ENCODE measurements at regions not wholly inside any gene's neighbourhood (a gene's known extent, or its start where the extent isn't known, plus 50 kb on each side); places are given as distances from the start of the nearest gene placed in this dataset.

DNA sequence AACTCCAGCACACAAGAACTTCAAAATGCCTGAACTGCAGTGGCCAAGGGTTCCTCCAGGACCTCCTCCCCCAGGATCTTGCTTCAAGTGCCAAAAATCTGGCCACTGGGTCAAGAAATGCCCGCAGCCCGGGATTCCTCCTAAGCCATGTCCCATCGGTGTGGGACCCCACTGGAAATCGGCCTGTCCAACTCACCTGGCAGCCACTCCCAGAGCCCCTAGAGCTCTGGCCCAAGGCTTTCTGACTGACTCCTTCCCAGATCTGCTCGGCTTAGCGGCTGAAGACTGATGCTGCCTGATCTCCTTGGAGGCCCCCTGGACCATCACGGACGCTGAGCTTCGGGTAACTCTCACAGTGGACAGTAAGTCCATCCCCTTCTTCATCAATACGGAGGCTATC lies 306.4 kb downstream of the RBM43 start:
- TF ChIP-seq JUND (IDR thresholded peaks at IDR 0.05) (no peak), YY1 (IDR thresholded peaks at IDR 0.05) (no peak), RAD21 (IDR thresholded peaks at IDR 0.05) (no peak), HNF4G (IDR thresholded peaks at IDR 0.05) (no peak), SP1 (IDR thresholded peaks at IDR 0.05) (no peak), EGR1 (IDR thresholded peaks at IDR 0.05; ENCODE audit: low read depth in 2 of 2) (no peak), TAF1 (conservative IDR thresholded peaks at IDR 0.05) (no peak), FOXA1 (IDR thresholded peaks at IDR 0.05) (no peak)
- TF ChIP-seq, protein P1, sequence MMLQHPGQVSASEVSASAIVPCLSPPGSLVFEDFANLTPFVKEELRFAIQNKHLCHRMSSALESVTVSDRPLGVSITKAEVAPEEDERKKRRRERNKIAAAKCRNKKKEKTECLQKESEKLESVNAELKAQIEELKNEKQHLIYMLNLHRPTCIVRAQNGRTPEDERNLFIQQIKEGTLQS (IDR thresholded peaks at IDR 0.05): no peak
- TF ChIP-seq, protein P2, sequence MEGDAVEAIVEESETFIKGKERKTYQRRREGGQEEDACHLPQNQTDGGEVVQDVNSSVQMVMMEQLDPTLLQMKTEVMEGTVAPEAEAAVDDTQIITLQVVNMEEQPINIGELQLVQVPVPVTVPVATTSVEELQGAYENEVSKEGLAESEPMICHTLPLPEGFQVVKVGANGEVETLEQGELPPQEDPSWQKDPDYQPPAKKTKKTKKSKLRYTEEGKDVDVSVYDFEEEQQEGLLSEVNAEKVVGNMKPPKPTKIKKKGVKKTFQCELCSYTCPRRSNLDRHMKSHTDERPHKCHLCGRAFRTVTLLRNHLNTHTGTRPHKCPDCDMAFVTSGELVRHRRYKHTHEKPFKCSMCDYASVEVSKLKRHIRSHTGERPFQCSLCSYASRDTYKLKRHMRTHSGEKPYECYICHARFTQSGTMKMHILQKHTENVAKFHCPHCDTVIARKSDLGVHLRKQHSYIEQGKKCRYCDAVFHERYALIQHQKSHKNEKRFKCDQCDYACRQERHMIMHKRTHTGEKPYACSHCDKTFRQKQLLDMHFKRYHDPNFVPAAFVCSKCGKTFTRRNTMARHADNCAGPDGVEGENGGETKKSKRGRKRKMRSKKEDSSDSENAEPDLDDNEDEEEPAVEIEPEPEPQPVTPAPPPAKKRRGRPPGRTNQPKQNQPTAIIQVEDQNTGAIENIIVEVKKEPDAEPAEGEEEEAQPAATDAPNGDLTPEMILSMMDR (IDR thresholded peaks at IDR 0.05; ENCODE audit: low read depth, low read length, missing input control): no peak
- TF ChIP-seq, protein P3, sequence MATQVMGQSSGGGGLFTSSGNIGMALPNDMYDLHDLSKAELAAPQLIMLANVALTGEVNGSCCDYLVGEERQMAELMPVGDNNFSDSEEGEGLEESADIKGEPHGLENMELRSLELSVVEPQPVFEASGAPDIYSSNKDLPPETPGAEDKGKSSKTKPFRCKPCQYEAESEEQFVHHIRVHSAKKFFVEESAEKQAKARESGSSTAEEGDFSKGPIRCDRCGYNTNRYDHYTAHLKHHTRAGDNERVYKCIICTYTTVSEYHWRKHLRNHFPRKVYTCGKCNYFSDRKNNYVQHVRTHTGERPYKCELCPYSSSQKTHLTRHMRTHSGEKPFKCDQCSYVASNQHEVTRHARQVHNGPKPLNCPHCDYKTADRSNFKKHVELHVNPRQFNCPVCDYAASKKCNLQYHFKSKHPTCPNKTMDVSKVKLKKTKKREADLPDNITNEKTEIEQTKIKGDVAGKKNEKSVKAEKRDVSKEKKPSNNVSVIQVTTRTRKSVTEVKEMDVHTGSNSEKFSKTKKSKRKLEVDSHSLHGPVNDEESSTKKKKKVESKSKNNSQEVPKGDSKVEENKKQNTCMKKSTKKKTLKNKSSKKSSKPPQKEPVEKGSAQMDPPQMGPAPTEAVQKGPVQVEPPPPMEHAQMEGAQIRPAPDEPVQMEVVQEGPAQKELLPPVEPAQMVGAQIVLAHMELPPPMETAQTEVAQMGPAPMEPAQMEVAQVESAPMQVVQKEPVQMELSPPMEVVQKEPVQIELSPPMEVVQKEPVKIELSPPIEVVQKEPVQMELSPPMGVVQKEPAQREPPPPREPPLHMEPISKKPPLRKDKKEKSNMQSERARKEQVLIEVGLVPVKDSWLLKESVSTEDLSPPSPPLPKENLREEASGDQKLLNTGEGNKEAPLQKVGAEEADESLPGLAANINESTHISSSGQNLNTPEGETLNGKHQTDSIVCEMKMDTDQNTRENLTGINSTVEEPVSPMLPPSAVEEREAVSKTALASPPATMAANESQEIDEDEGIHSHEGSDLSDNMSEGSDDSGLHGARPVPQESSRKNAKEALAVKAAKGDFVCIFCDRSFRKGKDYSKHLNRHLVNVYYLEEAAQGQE (IDR thresholded peaks at IDR 0.05): no peak
- TF ChIP-seq, protein P4, sequence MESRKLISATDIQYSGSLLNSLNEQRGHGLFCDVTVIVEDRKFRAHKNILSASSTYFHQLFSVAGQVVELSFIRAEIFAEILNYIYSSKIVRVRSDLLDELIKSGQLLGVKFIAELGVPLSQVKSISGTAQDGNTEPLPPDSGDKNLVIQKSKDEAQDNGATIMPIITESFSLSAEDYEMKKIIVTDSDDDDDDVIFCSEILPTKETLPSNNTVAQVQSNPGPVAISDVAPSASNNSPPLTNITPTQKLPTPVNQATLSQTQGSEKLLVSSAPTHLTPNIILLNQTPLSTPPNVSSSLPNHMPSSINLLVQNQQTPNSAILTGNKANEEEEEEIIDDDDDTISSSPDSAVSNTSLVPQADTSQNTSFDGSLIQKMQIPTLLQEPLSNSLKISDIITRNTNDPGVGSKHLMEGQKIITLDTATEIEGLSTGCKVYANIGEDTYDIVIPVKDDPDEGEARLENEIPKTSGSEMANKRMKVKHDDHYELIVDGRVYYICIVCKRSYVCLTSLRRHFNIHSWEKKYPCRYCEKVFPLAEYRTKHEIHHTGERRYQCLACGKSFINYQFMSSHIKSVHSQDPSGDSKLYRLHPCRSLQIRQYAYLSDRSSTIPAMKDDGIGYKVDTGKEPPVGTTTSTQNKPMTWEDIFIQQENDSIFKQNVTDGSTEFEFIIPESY (IDR thresholded peaks at IDR 0.05): no peak

Measured in liver (tissue), 3 donors.